HepG2 (cell line): ENCODE measurements at regions not wholly inside any gene's neighbourhood (a gene's known extent, or its start where the extent isn't known, plus 50 kb on each side); places are given as distances from the start of the nearest gene placed in this dataset.

Source experiments
- ATAC-seq: fragments of 200-7000 bp; cut with Tn5 transposase; 3 replicates; pipeline ENCODE4 v1.9.1; 2020; ENCODE audit warnings: mild to moderate bottlenecking, moderate library complexity
- BruUV-seq: library from RNA; stranded (reverse); fragments of 400-500 nt; replicated peaks from 2 replicates; lab custom pipeline; 2021; lab: Mats Ljungman, UMichigan
- CTCF ChIA-PET: fragments of 300-600 bp; formaldehyde crosslinking; extraction: SDS; loops from one replicate; lab custom pipeline; 2021; ENCODE audit warnings: low total read pairs, inconsistent platforms, low intra/inter-chr PET ratio; lab: Yijun Ruan, JAX
- POLR2A ChIA-PET: fragments of 350-600 bp; sonication (Branson Sonifier 250); formaldehyde crosslinking; loops from one replicate; lab custom pipeline; 2020; ENCODE audit warnings: antibody characterized with exemption, inconsistent platforms; lab: Yijun Ruan, JAX
- DNase-seq: peaks from one replicate; pipeline ENCODE4 v3.0.0-alpha.2; 2015; ENCODE audit warnings: low spot score
- FAIRE-seq: peaks from 3 replicates; lab custom pipeline; 2011; peaks lifted over from hg19 to GRCh38; lab: Jason Lieb, UNC
- H2AFZ ChIP-seq: one replicate; pipeline ENCODE4 v1.6.1; 2011; ENCODE audit warnings: low read length, inconsistent platforms
- H3K27ac ChIP-seq: fragments of 300-600 bp; 3 replicates; pipeline ENCODE4 v1.8.0; 2011; ENCODE audit warnings: mixed run types, mild to moderate bottlenecking, mixed read lengths, low read length, inconsistent platforms; ENCODE audit not compliant: insufficient read depth; ENCODE audit errors: extremely low read length
- H3K27me3 ChIP-seq, 2 experiments: fragments of 200-600 bp in 1 of 2; 2 replicates in 1 of 2; 3 replicates in 1 of 2; pipeline versions ENCODE4 v1.6.0 to v1.8.0; 2011; ENCODE audit warnings: low read length in 2 of 2, mild to moderate bottlenecking in 2 of 2, moderate library complexity in 2 of 2, inconsistent platforms in 1 of 2; ENCODE audit not compliant: insufficient read depth in 2 of 2, control insufficient read depth in 1 of 2
- H3K36me3 ChIP-seq, 2 experiments: fragments of 200-600 bp in 1 of 2; replicated peaks in 1 of 2; 2 replicates in 1 of 2; 3 replicates in 1 of 2; pipeline versions ENCODE4 v1.5.1 to v1.8.0; 2011; ENCODE audit warnings: low read length in 2 of 2, inconsistent platforms in 1 of 2; ENCODE audit not compliant: insufficient read depth in 2 of 2, control insufficient read depth in 1 of 2
- H3K4me1 ChIP-seq: 2 replicates; pipeline ENCODE4 v1.5.1; 2012; ENCODE audit warnings: low read length, inconsistent platforms; ENCODE audit not compliant: insufficient read depth
- H3K4me2 ChIP-seq: 2 replicates; pipeline ENCODE4 v1.6.0; 2011; ENCODE audit warnings: low read depth, low read length, inconsistent platforms
- H3K4me3 ChIP-seq, 3 experiments: fragments of 200-600 bp in 1 of 3; sonication (generic), shearing (Covaris generic) in 1 of 3; replicated peaks in 1 of 3; 2 replicates each; pipeline ENCODE4 v1.5.1; 2011 to 2016; ENCODE audit warnings: low read length in 3 of 3, inconsistent platforms in 2 of 3, low read depth in 2 of 3, mild to moderate bottlenecking in 2 of 3, control low read depth in 1 of 3, mixed read lengths in 1 of 3; ENCODE audit not compliant: insufficient read depth in 1 of 3
- H3K79me2 ChIP-seq: one replicate; pipeline ENCODE4 v1.6.1; 2011; ENCODE audit warnings: low read length, inconsistent platforms; ENCODE audit not compliant: insufficient read depth
- H3K9ac ChIP-seq: 2 replicates; pipeline ENCODE4 v1.6.0; 2011; ENCODE audit warnings: mild to moderate bottlenecking, low read depth, low read length, inconsistent platforms; ENCODE audit not compliant: insufficient read depth
- H3K9me3 ChIP-seq: 2 replicates; pipeline ENCODE4 v1.5.1; 2012; ENCODE audit warnings: mild to moderate bottlenecking, low read length
- H4K20me1 ChIP-seq: 2 replicates; pipeline ENCODE4 v1.6.0; 2011; ENCODE audit warnings: inconsistent platforms, mild to moderate bottlenecking, low read length, moderate library complexity; ENCODE audit not compliant: insufficient read depth
- BRD4 ChIP-seq: sonication (generic); formaldehyde crosslinking; IDR thresholded peaks from 2 replicates; pipeline ENCODE4 v1.4.0; 2020; ENCODE audit warnings: missing genetic modification reagents
- GABPA ChIP-seq, 2 experiments: IDR thresholded peaks; 2 replicates each; pipeline ENCODE4 v1.6.1; 2011 to 2016; ENCODE audit warnings: low read depth in 2 of 2, low read length in 1 of 2, missing biosample characterization in 1 of 2, missing genetic modification characterization in 1 of 2
- HMG20A ChIP-seq: IDR thresholded peaks from 2 replicates; pipeline ENCODE4 v1.6.1; 2016; ENCODE audit warnings: borderline replicate concordance
- MAZ ChIP-seq, 2 experiments: sonication (generic) in 1 of 2; formaldehyde crosslinking in 1 of 2; IDR thresholded peaks; 2 replicates each; pipeline versions ENCODE4 v1.5.0 to v1.6.1; 2012 to 2020; ENCODE audit warnings: low read depth in 2 of 2, mild to moderate bottlenecking in 2 of 2, borderline replicate concordance in 1 of 2, improper control_type of control experiment in 1 of 2, low read length in 1 of 2, missing genetic modification reagents in 1 of 2, moderate library complexity in 1 of 2
- MXI1 ChIP-seq: IDR thresholded peaks from 3 replicates; pipeline ENCODE4 v1.6.1; 2012; ENCODE audit warnings: low read depth, low read length, inconsistent platforms, borderline replicate concordance
- REL ChIP-seq: sonication (generic); formaldehyde crosslinking; conservative IDR thresholded peaks from 2 replicates; pipeline ENCODE4 v1.8.0; 2022; ENCODE audit warnings: mild to moderate bottlenecking, missing genetic modification reagents, moderate library complexity
- ZC3H13 ChIP-seq: sonication (generic); formaldehyde crosslinking; IDR thresholded peaks from 2 replicates; pipeline ENCODE4 v1.8.1; 2023; ENCODE audit warnings: mild to moderate bottlenecking, missing genetic modification reagents, moderate library complexity
- ZNF343 ChIP-seq: sonication (generic); formaldehyde crosslinking; IDR thresholded peaks from 2 replicates; pipeline ENCODE4 v1.4.0; 2020; ENCODE audit warnings: mild to moderate bottlenecking, missing genetic modification reagents
- ZNF746 ChIP-seq: sonication (generic); formaldehyde crosslinking; IDR thresholded peaks from 2 replicates; pipeline ENCODE4 v1.8.0; 2022; ENCODE audit warnings: mild to moderate bottlenecking, missing genetic modification reagents
- WGBS: methylation state at CpG from one replicate; pipeline ENCODE4 v1.1.6; 2017; ENCODE audit warnings: low lambda C conversion rate; 5-methylcytosine and 5-hydroxymethylcytosine counted together
- in situ Hi-C: cut with HindIII; loops from 2 replicates; pipeline ENCODE4 v1.10.0; 2017; ENCODE audit warnings: low pct_unique_long_range_greater_than_20kb; ENCODE audit not compliant: extremely low pct_ligation_motif_present
- intact Hi-C: fragments of 100-400 bp; cut with micrococcal nuclease; formaldehyde crosslinking; loops from one replicate; pipeline ENCODE4 v1.10.0; 2022; ENCODE audit not compliant: unreplicated experiment
- TF ChIP-seq, protein P1 (sequence below): sonication (generic); formaldehyde crosslinking; IDR thresholded peaks from 2 replicates; pipeline ENCODE4 v1.9.0; 2021; ENCODE audit warnings: missing genetic modification reagents, borderline replicate concordance

DNA sequence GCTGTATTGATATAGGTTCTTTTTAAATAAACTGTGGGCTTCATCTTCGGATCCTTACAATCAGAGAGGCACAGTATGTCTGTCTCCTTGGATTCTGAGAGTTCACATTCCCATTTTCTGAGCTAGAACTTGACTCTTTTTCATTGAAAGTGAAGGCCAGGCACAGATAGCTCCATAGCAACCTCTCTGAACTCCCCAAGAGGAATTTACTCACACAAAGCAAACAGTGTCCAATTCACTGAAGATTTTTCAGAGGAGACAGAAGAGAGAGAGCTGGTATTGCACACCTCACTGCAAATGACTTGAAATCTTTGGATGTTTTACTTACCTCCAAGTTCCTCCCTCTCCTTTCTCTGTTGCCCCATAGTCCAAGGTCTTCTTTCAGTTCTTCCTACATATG lies 130.9 kb upstream of the CASK start:
- no peak for ATAC-seq
- in situ Hi-C loops: no loop called here
- H3K36me3 ChIP-seq: no peaks in the 10 kb centered on the region
- ChIA-PET CTCF (no interaction called here), POLR2A (no interaction called here)
- no peak for FAIRE-seq
- no peaks in the 10 kb centered on the region for H3K4me1 ChIP-seq
- no peak for DNase-seq
- H4K20me1 ChIP-seq: no peaks in the 10 kb centered on the region
- 53% methylated on average over 1 of the region's 1 CpG for WGBS
- no peak overlapping the region for H3K27ac ChIP-seq
- H2AFZ ChIP-seq: no peak overlapping the region
- H3K79me2 ChIP-seq: no peaks in the 10 kb centered on the region
- no peaks in the 10 kb centered on the region for H3K9me3 ChIP-seq
- no peak overlapping the region for H3K4me2 ChIP-seq
- H3K4me3 ChIP-seq: no peak overlapping the region
- no TSS peak for BruUV-seq
- no peak overlapping the region for H3K9ac ChIP-seq
- intact Hi-C loops: no loop called here
- H3K27me3 ChIP-seq: no peaks in the 10 kb centered on the region
- TF ChIP-seq REL (CRISPR knock-in tag) (no peak), MAZ (IDR thresholded peaks at IDR 0.05; ENCODE audit: borderline replicate concordance, low read depth, low read length) (no peak), MAZ (CRISPR knock-in tag; IDR thresholded peaks at IDR 0.05; ENCODE audit: low read depth) (no peak), HMG20A (CRISPR knock-in tag) (no peak), BRD4 (CRISPR knock-in tag) (no peak), GABPA (IDR thresholded peaks at IDR 0.05; ENCODE audit: low read depth, low read length) (no peak), GABPA (CRISPR knock-in tag; IDR thresholded peaks at IDR 0.05; ENCODE audit: low read depth) (no peak), ZC3H13 (CRISPR knock-in tag) (no peak), ZNF343 (CRISPR knock-in tag) (no peak), MXI1 (no peak), ZNF746 (no peak)
- TF ChIP-seq, protein P1, sequence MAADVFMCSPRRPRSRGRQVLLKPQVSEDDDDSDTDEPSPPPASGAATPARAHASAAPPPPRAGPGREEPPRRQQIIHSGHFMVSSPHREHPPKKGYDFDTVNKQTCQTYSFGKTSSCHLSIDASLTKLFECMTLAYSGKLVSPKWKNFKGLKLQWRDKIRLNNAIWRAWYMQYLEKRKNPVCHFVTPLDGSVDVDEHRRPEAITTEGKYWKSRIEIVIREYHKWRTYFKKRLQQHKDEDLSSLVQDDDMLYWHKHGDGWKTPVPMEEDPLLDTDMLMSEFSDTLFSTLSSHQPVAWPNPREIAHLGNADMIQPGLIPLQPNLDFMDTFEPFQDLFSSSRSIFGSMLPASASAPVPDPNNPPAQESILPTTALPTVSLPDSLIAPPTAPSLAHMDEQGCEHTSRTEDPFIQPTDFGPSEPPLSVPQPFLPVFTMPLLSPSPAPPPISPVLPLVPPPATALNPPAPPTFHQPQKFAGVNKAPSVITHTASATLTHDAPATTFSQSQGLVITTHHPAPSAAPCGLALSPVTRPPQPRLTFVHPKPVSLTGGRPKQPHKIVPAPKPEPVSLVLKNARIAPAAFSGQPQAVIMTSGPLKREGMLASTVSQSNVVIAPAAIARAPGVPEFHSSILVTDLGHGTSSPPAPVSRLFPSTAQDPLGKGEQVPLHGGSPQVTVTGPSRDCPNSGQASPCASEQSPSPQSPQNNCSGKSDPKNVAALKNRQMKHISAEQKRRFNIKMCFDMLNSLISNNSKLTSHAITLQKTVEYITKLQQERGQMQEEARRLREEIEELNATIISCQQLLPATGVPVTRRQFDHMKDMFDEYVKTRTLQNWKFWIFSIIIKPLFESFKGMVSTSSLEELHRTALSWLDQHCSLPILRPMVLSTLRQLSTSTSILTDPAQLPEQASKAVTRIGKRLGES: no peak
